B cell (primary cell): ENCODE measurements at regions not wholly inside any gene's neighbourhood (a gene's known extent, or its start where the extent isn't known, plus 50 kb on each side); places are given as distances from the start of the nearest gene placed in this dataset.

Experiments used
- ATAC-seq: fragments of 200-7000 bp; cut with Tn5 transposase; one replicate; pipeline ENCODE4 v1.10.0; 2021; ENCODE audit warnings: low read depth, mild to moderate bottlenecking, moderate number of reproducible peaks, moderate library complexity
- CTCF ChIA-PET: fragments of 350-600 bp; sonication (Branson Sonifier 250); formaldehyde crosslinking; loops from one replicate; lab custom pipeline; 2021; ENCODE audit warnings: antibody characterized with exemption, inconsistent platforms; lab: Charles Lee
- POLR2A ChIA-PET: fragments of 350-600 bp; sonication (Branson Sonifier 250); formaldehyde crosslinking; loops from one replicate; lab custom pipeline; 2021; ENCODE audit warnings: antibody characterized with exemption; lab: Charles Lee
- DNase-seq: peaks from one replicate; pipeline ENCODE4 v3.0.0; 2013
- H2AFZ ChIP-seq: 2 replicates; pipeline ENCODE4 v1.6.1; 2012; ENCODE audit warnings: mild to moderate bottlenecking, low read depth, low read length; ENCODE audit not compliant: insufficient read depth, poor library complexity, severe bottlenecking
- H3K27ac ChIP-seq, 2 donors: 1 replicate in 1 of 2; 2 replicates in 1 of 2; pipeline ENCODE4 v1.5.1; 2012 to 2013; ENCODE audit warnings: low read length in 2 of 2, mild to moderate bottlenecking in 2 of 2, moderate library complexity in 1 of 2
- H3K27me3 ChIP-seq, 4 experiments: fragments of 200-600 bp in 1 of 4; sonication (generic) in 1 of 4; replicated peaks in 1 of 4; 1 replicate in 2 of 4; 2 replicates in 2 of 4; pipeline versions ENCODE4 v1.6.1 to v1.7.0; 2013 to 2016; ENCODE audit warnings: low read length in 3 of 4, mild to moderate bottlenecking in 2 of 4, mixed read lengths in 1 of 4, moderate library complexity in 1 of 4; ENCODE audit not compliant: insufficient read depth in 4 of 4, control insufficient read depth in 3 of 4; ENCODE audit errors: control extremely low read depth in 1 of 4
- H3K36me3 ChIP-seq, 2 experiments: replicated peaks in 1 of 2; 1 replicate in 1 of 2; 2 replicates in 1 of 2; pipeline versions ENCODE4 v1.6.1 to v1.7.1; 2013; ENCODE audit warnings: low read length in 1 of 2; ENCODE audit not compliant: insufficient read depth in 2 of 2, control insufficient read depth in 1 of 2; ENCODE audit errors: control extremely low read depth in 1 of 2, extremely low read depth in 1 of 2
- H3K4me1 ChIP-seq, 2 donors: fragments of 200-600 bp in 1 of 2; sonication (generic) in 1 of 2; 1 replicate in 1 of 2; 2 replicates in 1 of 2; pipeline versions ENCODE4 v1.5.1 to v1.6.1; 2013 to 2017; ENCODE audit warnings: low read length in 2 of 2; ENCODE audit not compliant: control insufficient read depth in 2 of 2, insufficient read depth in 2 of 2
- H3K4me2 ChIP-seq: replicated peaks from 2 replicates; pipeline ENCODE3; 2012; ENCODE audit warnings: mild to moderate bottlenecking, low read depth, low read length; ENCODE audit not compliant: poor library complexity, severe bottlenecking
- H3K4me3 ChIP-seq, 5 experiments: fragments of 200-600 bp in 1 of 5; sonication (generic) in 1 of 5; 1 replicate in 3 of 5; 2 replicates in 2 of 5; pipeline versions ENCODE4 v1.5.1 to v1.7.0; 2011 to 2016; ENCODE audit warnings: low read length in 4 of 5, mild to moderate bottlenecking in 4 of 5, low read depth in 2 of 5, control low read depth in 1 of 5, moderate library complexity in 1 of 5; ENCODE audit not compliant: insufficient read depth in 1 of 5; ENCODE audit errors: control extremely low read depth in 1 of 5, extremely low read depth in 1 of 5
- H3K79me2 ChIP-seq: fragments of 200-600 bp; sonication (generic); one replicate; pipeline ENCODE4 v1.6.0; 2016; ENCODE audit warnings: low read length; ENCODE audit not compliant: control insufficient read depth, insufficient read depth
- H3K9ac ChIP-seq: fragments of 200-600 bp; sonication (generic); 2 replicates; pipeline ENCODE4 v1.6.1; 2017; ENCODE audit warnings: mild to moderate bottlenecking, low read length, moderate library complexity
- H3K9me3 ChIP-seq, 3 donors: one replicate each; pipeline versions ENCODE4 v1.6.1 to v1.7.1; 2013; ENCODE audit warnings: low read length in 2 of 3; ENCODE audit not compliant: control insufficient read depth in 2 of 3, insufficient read depth in 1 of 3; ENCODE audit errors: control extremely low read depth in 1 of 3
- H4K20me1 ChIP-seq: 2 replicates; pipeline ENCODE4 v1.6.0; 2012; ENCODE audit warnings: mild to moderate bottlenecking, low read length; ENCODE audit not compliant: insufficient read depth, control insufficient read depth, poor library complexity, severe bottlenecking
- H3K27ac Mint-ChIP-seq: one replicate; pipeline ENCODE4 v1.8.0; 2021; ENCODE audit warnings: mixed read lengths
- H3K27me3 Mint-ChIP-seq: one replicate; pipeline ENCODE4 v1.8.0; 2021; ENCODE audit warnings: mixed read lengths
- H3K4me1 Mint-ChIP-seq: one replicate; pipeline ENCODE4 v1.8.0; 2021; ENCODE audit warnings: mixed read lengths
- H3K4me3 Mint-ChIP-seq: one replicate; pipeline ENCODE4 v1.8.0; 2021; ENCODE audit warnings: mixed read lengths
- H3K9me3 Mint-ChIP-seq: one replicate; pipeline ENCODE4 v1.8.0; 2022; ENCODE audit warnings: mixed read lengths; ENCODE audit not compliant: insufficient read depth
- CTCF ChIP-seq: fragments of 200-600 bp; IDR thresholded peaks from one replicate; pipeline ENCODE4 v1.8.0; 2022; ENCODE audit warnings: antibody characterized with exemption, mild to moderate bottlenecking
- EZH2 ChIP-seq: IDR thresholded peaks from 2 replicates; pipeline ENCODE4 v1.6.1; 2012; ENCODE audit warnings: borderline replicate concordance, low read depth, mild to moderate bottlenecking, moderate library complexity, low read length; ENCODE audit not compliant: insufficient read depth, poor library complexity, severe bottlenecking
- WGBS: methylation state at CpG from one replicate; pipeline ENCODE4 v1.1.5; 2013; ENCODE audit warnings: missing lambda C conversion rate; ENCODE audit not compliant: insufficient coverage; 5-methylcytosine and 5-hydroxymethylcytosine counted together
- intact Hi-C: fragments of 100-400 bp; cut with micrococcal nuclease; formaldehyde crosslinking; loops from one replicate; pipeline ENCODE4 v1.10.0; 2022

GRCh38 chr10:20714518-20714917 lies 182.6 kb downstream of the NEBL start:
- no peak overlapping the region for H3K4me2 ChIP-seq
- H3K9me3 ChIP-seq, result peaks cover 0 to 3% (median 0%) of the 10 kb centered on the region in 3 donors
- ChIA-PET CTCF (no interaction called here), POLR2A (no interaction called here)
- no peak overlapping the region for H3K27ac ChIP-seq
- no peak overlapping the region for H3K4me3 ChIP-seq
- Mint-ChIP-seq H3K9me3 (peaks cover 2% of the 10 kb centered on the region), H3K27ac (no peak overlapping the region), H3K27me3 (no peaks in the 10 kb centered on the region), H3K4me3 (no peak overlapping the region), H3K4me1 (no peaks in the 10 kb centered on the region)
- H3K4me1 ChIP-seq, result no peaks in the 10 kb centered on the region
- H3K9ac ChIP-seq, result no peak overlapping the region
- no peaks in the 10 kb centered on the region for H3K27me3 ChIP-seq
- no CpG with 5 or more reads among the region's 1 CpG for WGBS
- no peak for ATAC-seq
- no peaks in the 10 kb centered on the region for H4K20me1 ChIP-seq
- no peak for DNase-seq
- H3K79me2 ChIP-seq, result no peaks in the 10 kb centered on the region
- H3K36me3 ChIP-seq, result no peaks in the 10 kb centered on the region
- intact Hi-C loops, result no loop called here
- TF ChIP-seq EZH2 (no peak), CTCF (no peak)
- H2AFZ ChIP-seq, result no peak overlapping the region

- H3K27me3 ChIP-seq, result no peaks in the 10 kb centered on the region
- ChIA-PET POLR2A (no interaction called here), CTCF (no interaction called here)
- H3K36me3 ChIP-seq, result no peaks in the 10 kb centered on the region
- peaks cover 0 to 3% (median 0%) of the 10 kb centered on the region in 3 donors for H3K9me3 ChIP-seq
- no peak overlapping the region for H3K27ac ChIP-seq
- H4K20me1 ChIP-seq, result no peaks in the 10 kb centered on the region
- H3K4me3 Mint-ChIP-seq, result no peak overlapping the region
- no peak overlapping the region for H3K4me3 ChIP-seq
- no peak overlapping the region for H3K9ac ChIP-seq
- no peaks in the 10 kb centered on the region for H3K4me1 Mint-ChIP-seq
- no peak overlapping the region for H2AFZ ChIP-seq
- no peak for TF ChIP-seq EZH2
- TF ChIP-seq CTCF, result no peak
- H3K79me2 ChIP-seq, result no peaks in the 10 kb centered on the region
- intact Hi-C loops, result no loop called here
- WGBS, result 100% methylated on average over 1 of the region's 1 CpG
- H3K27ac Mint-ChIP-seq, result no peak overlapping the region
- peaks cover 2% of the 10 kb centered on the region for H3K9me3 Mint-ChIP-seq
- no peak overlapping the region for H3K4me2 ChIP-seq
- H3K27me3 Mint-ChIP-seq, result no peaks in the 10 kb centered on the region
- DNase-seq (no peak), ATAC-seq (no peak)
- no peaks in the 10 kb centered on the region for H3K4me1 ChIP-seq
Observed at GRCh38 chr10:20713420-20713819, 183.7 kb downstream of the NEBL start.
